Naive B cell (primary cell): ENCODE measurements at regions not wholly inside any gene's neighbourhood (a gene's known extent, or its start where the extent isn't known, plus 50 kb on each side); places are given as distances from the start of the nearest gene placed in this dataset.
"Not testable (repeated sequence)": the region's sequence is repeated elsewhere in the genome, so short reads cannot be mapped to it uniquely, and the experiment has no call there.

Experiments used
- ATAC-seq, 2 donors: fragments of 150-1000 bp; cut with Tn5 transposase; 2 replicates each; pipeline ENCODE4 v1.10.0; 2021; ENCODE audit warnings: low read depth in 2 of 2, mild to moderate bottlenecking in 2 of 2, moderate library complexity in 2 of 2
- DNase-seq: peaks from one replicate; pipeline ENCODE4 v3.0.0; 2022
- H3K27ac Mint-ChIP-seq, 6 donors: one replicate each; pipeline ENCODE4 v1.8.0; 2020 to 2022; ENCODE audit warnings: mild to moderate bottlenecking in 6 of 6, mixed read lengths in 6 of 6, moderate library complexity in 5 of 6, inconsistent platforms in 2 of 6
- H3K27me3 Mint-ChIP-seq, 3 donors: one replicate each; pipeline ENCODE4 v1.8.0; 2021 to 2022; ENCODE audit warnings: mixed read lengths in 3 of 3, mild to moderate bottlenecking in 1 of 3
- H3K36me3 Mint-ChIP-seq, 2 donors: one replicate each; pipeline ENCODE4 v1.8.0; 2020 to 2022; ENCODE audit warnings: mixed read lengths in 2 of 2, inconsistent platforms in 1 of 2, mild to moderate bottlenecking in 1 of 2
- H3K4me1 Mint-ChIP-seq, 3 donors: one replicate each; pipeline ENCODE4 v1.8.0; 2020 to 2022; ENCODE audit warnings: mixed read lengths in 3 of 3, inconsistent platforms in 1 of 3, mild to moderate bottlenecking in 1 of 3, moderate library complexity in 1 of 3
- H3K4me3 Mint-ChIP-seq, 8 donors: one replicate each; pipeline ENCODE4 v1.8.0; 2020 to 2022; ENCODE audit warnings: mild to moderate bottlenecking in 8 of 8, mixed read lengths in 8 of 8, moderate library complexity in 8 of 8, inconsistent platforms in 2 of 8
- H3K9me3 Mint-ChIP-seq, 7 donors: one replicate each; pipeline ENCODE4 v1.8.0; 2020 to 2022; ENCODE audit warnings: mixed read lengths in 7 of 7, mild to moderate bottlenecking in 5 of 7, inconsistent platforms in 2 of 7, moderate library complexity in 1 of 7

GRCh38 chrX:35562395-35562794 lies 235.7 kb upstream of the MAGEB16 start:
- no peak overlapping the region for H3K4me3 Mint-ChIP-seq
- ATAC-seq (no peak), DNase-seq (no peak)
- no peaks in the 10 kb centered on the region for H3K27me3 Mint-ChIP-seq
- no peaks in the 10 kb centered on the region for H3K4me1 Mint-ChIP-seq
- H3K36me3 Mint-ChIP-seq: no peaks in the 10 kb centered on the region
- no peak overlapping the region for H3K27ac Mint-ChIP-seq
- peaks cover 0 to 4% (median 0%) of the 10 kb centered on the region in 7 donors for H3K9me3 Mint-ChIP-seq

GRCh38 chrX:35590210-35590609 lies 207.9 kb upstream of the MAGEB16 start:
- ATAC-seq: no peak
- no peaks in the 10 kb centered on the region for H3K4me1 Mint-ChIP-seq
- H3K36me3 Mint-ChIP-seq: no peaks in the 10 kb centered on the region
- H3K27me3 Mint-ChIP-seq: no peaks in the 10 kb centered on the region
- H3K9me3 Mint-ChIP-seq: peaks cover 0 to 8% (median 3%) of the 10 kb centered on the region in 7 donors
- H3K4me3 Mint-ChIP-seq: no peak overlapping the region
- H3K27ac Mint-ChIP-seq: no peak overlapping the region
- no peak for DNase-seq

- H3K9me3 Mint-ChIP-seq: peaks cover 0 to 21% (median 6%) of the 10 kb centered on the region in 7 donors
- not testable (repeated sequence) for H3K27me3 Mint-ChIP-seq, H3K4me3 Mint-ChIP-seq, DNase-seq, ATAC-seq, H3K36me3 Mint-ChIP-seq, H3K27ac Mint-ChIP-seq, H3K4me1 Mint-ChIP-seq
Observed at GRCh38 chrX:35611562-35611961, 186.6 kb upstream of the MAGEB16 start.

GRCh38 chrX:35617836-35618235 lies 180.3 kb upstream of the MAGEB16 start:
- no peaks in the 10 kb centered on the region for H3K4me1 Mint-ChIP-seq
- H3K36me3 Mint-ChIP-seq: no peaks in the 10 kb centered on the region
- no peak overlapping the region for H3K27ac Mint-ChIP-seq
- peaks cover 0 to 12% (median 5%) of the 10 kb centered on the region in 7 donors for H3K9me3 Mint-ChIP-seq
- no peak overlapping the region for H3K4me3 Mint-ChIP-seq
- no peak for ATAC-seq
- DNase-seq: no peak
- H3K27me3 Mint-ChIP-seq: no peaks in the 10 kb centered on the region

GRCh38 chrX:35622040-35622439 lies 176.1 kb upstream of the MAGEB16 start:
- ATAC-seq (no peak), DNase-seq (no peak)
- H3K27me3 Mint-ChIP-seq: no peaks in the 10 kb centered on the region
- H3K4me1 Mint-ChIP-seq: no peaks in the 10 kb centered on the region
- no peak overlapping the region for H3K4me3 Mint-ChIP-seq
- peaks cover 0 to 20% (median 6%) of the 10 kb centered on the region in 7 donors for H3K9me3 Mint-ChIP-seq
- no peaks in the 10 kb centered on the region for H3K36me3 Mint-ChIP-seq
- H3K27ac Mint-ChIP-seq: no peak overlapping the region

- Mint-ChIP-seq H3K27ac (no peak overlapping the region), H3K4me3 (no peak overlapping the region), H3K27me3 (no peaks in the 10 kb centered on the region), H3K9me3 (peaks cover 0 to 20% (median 6%) of the 10 kb centered on the region in 7 donors), H3K4me1 (no peaks in the 10 kb centered on the region), H3K36me3 (no peaks in the 10 kb centered on the region)
- ATAC-seq (no peak), DNase-seq (no peak)
Observed at GRCh38 chrX:35622601-35623000, 175.5 kb upstream of the MAGEB16 start.

GRCh38 chrX:35625714-35626113 lies 172.4 kb upstream of the MAGEB16 start:
- ATAC-seq (no peak), DNase-seq (no peak)
- Mint-ChIP-seq H3K4me1 (no peaks in the 10 kb centered on the region), H3K36me3 (no peaks in the 10 kb centered on the region), H3K27ac (no peak overlapping the region), H3K27me3 (no peaks in the 10 kb centered on the region), H3K9me3 (peaks cover 0 to 20% (median 5%) of the 10 kb centered on the region in 7 donors), H3K4me3 (no peak overlapping the region)

GRCh38 chrX:35626124-35626523 lies 172.0 kb upstream of the MAGEB16 start:
- H3K36me3 Mint-ChIP-seq: no peaks in the 10 kb centered on the region
- no peak for ATAC-seq

GRCh38 chrX:35635971-35636370 lies 162.2 kb upstream of the MAGEB16 start:
- not testable (repeated sequence) for ATAC-seq, H3K4me1 Mint-ChIP-seq, DNase-seq, H3K36me3 Mint-ChIP-seq, H3K27me3 Mint-ChIP-seq, H3K27ac Mint-ChIP-seq, H3K4me3 Mint-ChIP-seq
- peaks cover 5 to 27% (median 9%) of the 10 kb centered on the region in 7 donors for H3K9me3 Mint-ChIP-seq

More at GRCh38 chrX:35626124-35626523, 172.0 kb upstream of the MAGEB16 start:
- H3K27me3 Mint-ChIP-seq: no peaks in the 10 kb centered on the region
- H3K4me1 Mint-ChIP-seq: no peaks in the 10 kb centered on the region
- peaks cover 0 to 20% (median 5%) of the 10 kb centered on the region in 7 donors for H3K9me3 Mint-ChIP-seq
- no peak overlapping the region for H3K27ac Mint-ChIP-seq
- H3K4me3 Mint-ChIP-seq: no peak overlapping the region
- DNase-seq: no peak

- H3K27ac Mint-ChIP-seq: no peak overlapping the region
- ATAC-seq (no peak), DNase-seq (no peak)
- peaks cover 0 to 6% (median 0%) of the 10 kb centered on the region in 7 donors for H3K9me3 Mint-ChIP-seq
- no peaks in the 10 kb centered on the region for H3K4me1 Mint-ChIP-seq
- no peaks in the 10 kb centered on the region for H3K27me3 Mint-ChIP-seq
- H3K36me3 Mint-ChIP-seq: no peaks in the 10 kb centered on the region
- no peak overlapping the region for H3K4me3 Mint-ChIP-seq
Observed at GRCh38 chrX:35664833-35665232, 133.3 kb upstream of the MAGEB16 start.

- no peak overlapping the region for H3K4me3 Mint-ChIP-seq
- H3K36me3 Mint-ChIP-seq: no peaks in the 10 kb centered on the region
- DNase-seq (no peak), ATAC-seq (no peak)
- H3K4me1 Mint-ChIP-seq: no peaks in the 10 kb centered on the region
- H3K27me3 Mint-ChIP-seq: no peaks in the 10 kb centered on the region
- no peak overlapping the region for H3K27ac Mint-ChIP-seq
- H3K9me3 Mint-ChIP-seq: peaks cover 0 to 6% (median 0%) of the 10 kb centered on the region in 7 donors
Observed at GRCh38 chrX:35665311-35665710, 132.8 kb upstream of the MAGEB16 start.

GRCh38 chrX:35670889-35671288 lies 127.3 kb upstream of the MAGEB16 start:
- no peaks in the 10 kb centered on the region for H3K27me3 Mint-ChIP-seq
- H3K9me3 Mint-ChIP-seq: peaks cover 0 to 9% (median 4%) of the 10 kb centered on the region in 7 donors
- H3K27ac Mint-ChIP-seq: no peak overlapping the region
- no peaks in the 10 kb centered on the region for H3K4me1 Mint-ChIP-seq
- H3K4me3 Mint-ChIP-seq: no peak overlapping the region
- ATAC-seq (no peak), DNase-seq (no peak)
- no peaks in the 10 kb centered on the region for H3K36me3 Mint-ChIP-seq

GRCh38 chrX:35675151-35675550 lies 123.0 kb upstream of the MAGEB16 start:
- H3K9me3 Mint-ChIP-seq: peaks cover 0 to 9% (median 0%) of the 10 kb centered on the region in 7 donors
- ATAC-seq: no peak
- no peak overlapping the region for H3K4me3 Mint-ChIP-seq
- DNase-seq: no peak
- no peaks in the 10 kb centered on the region for H3K36me3 Mint-ChIP-seq
- H3K27me3 Mint-ChIP-seq: no peaks in the 10 kb centered on the region
- no peak overlapping the region for H3K27ac Mint-ChIP-seq
- no peaks in the 10 kb centered on the region for H3K4me1 Mint-ChIP-seq

GRCh38 chrX:35680940-35681346 lies 117.2 kb upstream of the MAGEB16 start:
- Mint-ChIP-seq H3K4me3 (no peak overlapping the region), H3K36me3 (no peaks in the 10 kb centered on the region), H3K27me3 (no peaks in the 10 kb centered on the region), H3K27ac (no peak overlapping the region), H3K9me3 (peaks cover 0 to 5% (median 2%) of the 10 kb centered on the region in 7 donors), H3K4me1 (no peaks in the 10 kb centered on the region)
- ATAC-seq (no peak), DNase-seq (no peak)

- H3K36me3 Mint-ChIP-seq: no peaks in the 10 kb centered on the region
- no peaks in the 10 kb centered on the region for H3K27me3 Mint-ChIP-seq
- no peak for DNase-seq
- ATAC-seq: no peak
- H3K9me3 Mint-ChIP-seq: peaks cover 0 to 5% (median 3%) of the 10 kb centered on the region in 7 donors
- H3K4me3 Mint-ChIP-seq: peak overlapping the region in 1 of 8 donors; percentile 45
- H3K27ac Mint-ChIP-seq: no peak overlapping the region
- H3K4me1 Mint-ChIP-seq: no peaks in the 10 kb centered on the region
Observed at GRCh38 chrX:35682476-35682875, 115.7 kb upstream of the MAGEB16 start.
